ENCODE measurements at regions not wholly inside any gene's neighbourhood (a gene's known extent, or its start where the extent isn't known, plus 50 kb on each side); places are given as distances from the start of the nearest gene placed in this dataset.
"Not testable (repeated sequence)": the region's sequence is repeated elsewhere in the genome, so short reads cannot be mapped to it uniquely, and the experiment has no call there.

GRCh38 chr7:119999738-120000475, 273.1 kb upstream of the KCND2 start:
- Histone ChIP-seq H3K27ac (ENCODE audit: low read depth in 1 of 2, low read length in 1 of 2) (no peak overlapping the region), H3K4me3 (no peak overlapping the region), H3K9ac (ENCODE audit: insufficient read depth in 1 of 2, low read length in 2 of 2) (no peak overlapping the region), H3K36me3 (ENCODE audit: control insufficient read depth in 4 of 4, insufficient read depth in 4 of 4, low read length in 4 of 4) (no peaks in the 10 kb centered on the region), H3K27me3 (ENCODE audit: control insufficient read depth in 3 of 3, insufficient read depth in 3 of 3, low read length in 2 of 3) (no peaks in the 10 kb centered on the region), H3K9me3 (ENCODE audit: control insufficient read depth in 4 of 4, insufficient read depth in 3 of 4, low read length in 3 of 4) (no peaks in the 10 kb centered on the region), H3K4me1 (ENCODE audit: control insufficient read depth in 5 of 5, insufficient read depth in 5 of 5, low read length in 5 of 5) (no peaks in the 10 kb centered on the region)
- ATAC-seq (ENCODE audit: insufficient read depth, low FRiP score) (no peak), DNase-seq (no peak)
- WGBS, 2 donors = 91% methylated on average over 5 of the region's 5 CpGs
- no peak for TF ChIP-seq CTCF (IDR thresholded peaks at IDR 0.05; ENCODE audit: control extremely low read depth, extremely low read depth)

- Histone ChIP-seq H3K36me3 (ENCODE audit: control insufficient read depth in 4 of 4, insufficient read depth in 4 of 4, low read length in 4 of 4) (no peaks in the 10 kb centered on the region), H3K9ac (ENCODE audit: insufficient read depth in 1 of 2, low read length in 2 of 2) (no peak overlapping the region), H3K4me3 (no peak overlapping the region), H3K27ac (ENCODE audit: low read depth in 1 of 2, low read length in 1 of 2) (no peak overlapping the region), H3K4me1 (ENCODE audit: control insufficient read depth in 5 of 5, insufficient read depth in 5 of 5, low read length in 5 of 5) (no peaks in the 10 kb centered on the region), H3K27me3 (ENCODE audit: control insufficient read depth in 3 of 3, insufficient read depth in 3 of 3, low read length in 2 of 3) (no peaks in the 10 kb centered on the region), H3K9me3 (ENCODE audit: control insufficient read depth in 4 of 4, insufficient read depth in 3 of 4, low read length in 3 of 4) (no peaks in the 10 kb centered on the region)
- DNase-seq = no peak
- WGBS, 2 donors = 87 to 91% methylated on average over 6 of the region's 6 CpGs
- no peak for TF ChIP-seq CTCF (IDR thresholded peaks at IDR 0.05; ENCODE audit: control extremely low read depth, extremely low read depth)
- no peak for ATAC-seq (ENCODE audit: insufficient read depth, low FRiP score)
Observed at GRCh38 chr7:120005720-120006119, 267.3 kb upstream of the KCND2 start.

- H3K36me3 ChIP-seq (ENCODE audit: control insufficient read depth in 4 of 4, insufficient read depth in 4 of 4, low read length in 4 of 4); H3K9ac ChIP-seq (ENCODE audit: insufficient read depth in 1 of 2, low read length in 2 of 2); DNase-seq; H3K4me1 ChIP-seq (ENCODE audit: control insufficient read depth in 5 of 5, insufficient read depth in 5 of 5, low read length in 5 of 5); H3K27me3 ChIP-seq (ENCODE audit: control insufficient read depth in 3 of 3, insufficient read depth in 3 of 3, low read length in 2 of 3); ATAC-seq (ENCODE audit: insufficient read depth, low FRiP score); H3K9me3 ChIP-seq (ENCODE audit: control insufficient read depth in 4 of 4, insufficient read depth in 3 of 4, low read length in 3 of 4); H3K4me3 ChIP-seq; H3K27ac ChIP-seq (ENCODE audit: low read depth in 1 of 2, low read length in 1 of 2): not testable (repeated sequence)
- WGBS, 2 donors = 76 to 83% methylated on average over 5 of the region's 5 CpGs
Observed at GRCh38 chr7:120014301-120014700, 258.7 kb upstream of the KCND2 start.

GRCh38 chr7:120014925-120015465, 258.0 kb upstream of the KCND2 start:
- DNase-seq (no peak), ATAC-seq (ENCODE audit: insufficient read depth, low FRiP score) (no peak)
- TF ChIP-seq CTCF (IDR thresholded peaks at IDR 0.05; ENCODE audit: control extremely low read depth, extremely low read depth) = no peak
- no peaks in the 10 kb centered on the region for H3K9me3 ChIP-seq (ENCODE audit: control insufficient read depth in 4 of 4, insufficient read depth in 3 of 4, low read length in 3 of 4)
- no peaks in the 10 kb centered on the region for H3K27me3 ChIP-seq (ENCODE audit: control insufficient read depth in 3 of 3, insufficient read depth in 3 of 3, low read length in 2 of 3)
- no peak overlapping the region for H3K4me3 ChIP-seq
- no peak overlapping the region for H3K27ac ChIP-seq (ENCODE audit: low read depth in 1 of 2, low read length in 1 of 2)
- H3K9ac ChIP-seq (ENCODE audit: insufficient read depth in 1 of 2, low read length in 2 of 2) = no peak overlapping the region
- H3K36me3 ChIP-seq (ENCODE audit: control insufficient read depth in 4 of 4, insufficient read depth in 4 of 4, low read length in 4 of 4) = no peaks in the 10 kb centered on the region
- H3K4me1 ChIP-seq (ENCODE audit: control insufficient read depth in 5 of 5, insufficient read depth in 5 of 5, low read length in 5 of 5) = peaks cover 0 to 8% (median 0%) of the 10 kb centered on the region in 5 donors
- 50 to 59% methylated on average over 4 of the region's 4 CpGs for WGBS, 2 donors
